Stomach (tissue), 8 donors: ENCODE measurements at regions not wholly inside any gene's neighbourhood (a gene's known extent, or its start where the extent isn't known, plus 50 kb on each side); places are given as distances from the start of the nearest gene placed in this dataset.
A peak's percentile ranks its signal among the peaks of the same experiment; 100 is the strongest.

Experiments
- DNase-seq, 2 donors: peaks; one replicate each; pipeline versions ENCODE4 v3.0.0 to v3.0.0-alpha.2; 2013 to 2019
- H3K27ac ChIP-seq, 5 donors: fragments of 200-600 bp in 4 of 5; sonication (generic) in 4 of 5; one replicate each; pipeline ENCODE4 v1.5.1; 2013 to 2019; ENCODE audit warnings: mild to moderate bottlenecking in 1 of 5, moderate library complexity in 1 of 5
- H3K27me3 ChIP-seq, 3 donors: fragments of 200-600 bp; sonication (generic); one replicate each; pipeline ENCODE4 v1.5.1; 2017 to 2019; ENCODE audit warnings: mixed run types in 1 of 3
- H3K36me3 ChIP-seq, 4 donors: fragments of 200-600 bp; sonication (generic); 1 replicate in 3 of 4; 2 replicates in 1 of 4; pipeline ENCODE4 v1.5.1; 2016 to 2019
- H3K4me1 ChIP-seq, 4 donors: fragments of 200-600 bp; sonication (generic); one replicate each; pipeline ENCODE4 v1.5.1; 2016 to 2019
- H3K4me3 ChIP-seq, 4 donors: fragments of 200-600 bp; sonication (generic) in 3 of 4; one replicate each; pipeline ENCODE4 v1.5.1; 2016 to 2019; ENCODE audit warnings: mild to moderate bottlenecking in 1 of 4
- H3K9me3 ChIP-seq, 4 donors: fragments of 200-600 bp; sonication (generic); one replicate each; pipeline ENCODE4 v1.5.1; 2016 to 2019
- CTCF ChIP-seq, 7 experiments: fragments of 450-650 bp in 4 of 7; fragments of 200-600 bp in 3 of 7; sonication (generic) in 3 of 7; IDR thresholded peaks; one replicate each; pipeline ENCODE4 v1.5.1; 2016 to 2019; ENCODE audit warnings: antibody characterized with exemption in 7 of 7, control low read depth in 2 of 7, mild to moderate bottlenecking in 1 of 7
- EP300 ChIP-seq: sonication (generic); formaldehyde crosslinking; IDR thresholded peaks from one replicate; pipeline ENCODE4 v1.6.1; 2017; ENCODE audit warnings: antibody characterized with exemption
- POLR2A ChIP-seq, 4 donors: fragments of 450-650 bp; IDR thresholded peaks; one replicate each; pipeline ENCODE4 v1.6.1; 2016; ENCODE audit warnings: antibody characterized with exemption in 4 of 4, control low read depth in 2 of 4, mild to moderate bottlenecking in 1 of 4, moderate library complexity in 1 of 4
- POLR2AphosphoS5 ChIP-seq, 3 donors: sonication (generic); formaldehyde crosslinking; IDR thresholded peaks; one replicate each; pipeline ENCODE4 v1.6.1; 2016; ENCODE audit warnings: antibody characterized with exemption in 3 of 3
- WGBS, 5 donors: extraction: QIAGEN DNeasy Blood & Tissue Kit in 3 of 5; methylation state at CpG; one replicate each; pipeline versions ENCODE4 v1.1.5 to v1.1.7; 2013 to 2018; 5-methylcytosine and 5-hydroxymethylcytosine counted together
- intact Hi-C: fragments of 100-400 bp; cut with DNase I; formaldehyde crosslinking; loops from one replicate; pipeline ENCODE4 v1.15.1; 2023; ENCODE audit warnings: low total_unique reads
- donor health status: healthy with polysubstance abuse.
- donor health status: Bipolar disorder and iron deficiency.
- donor health status: healthy.

GRCh38 chr21:25360593-25360992 lies 246.7 kb downstream of the MRPL39 start:
- no peak overlapping the region for H3K27ac ChIP-seq
- no peaks in the 10 kb centered on the region for H3K9me3 ChIP-seq
- H3K27me3 ChIP-seq: no peaks in the 10 kb centered on the region
- TF ChIP-seq EP300: no peak
- TF ChIP-seq POLR2AphosphoS5 (IDR thresholded peaks at IDR 0.05): no peak
- no peak for TF ChIP-seq CTCF (IDR thresholded peaks at IDR 0.05)
- no peak for TF ChIP-seq POLR2A (IDR thresholded peaks at IDR 0.05)
- DNase-seq: no peak
- intact Hi-C loops: no loop called here
- no peaks in the 10 kb centered on the region for H3K4me1 ChIP-seq
- H3K36me3 ChIP-seq: no peaks in the 10 kb centered on the region
- WGBS, 5 donors: 53 to 95% (median 70%) methylated on average over 2 of the region's 2 CpGs
- no peak overlapping the region for H3K4me3 ChIP-seq

GRCh38 chr21:25359724-25360123 lies 247.6 kb downstream of the MRPL39 start:
- whole genome bisulfite sequencing, 5 donors: 87 to 96% (median 88%) methylated on average over 5 of the region's 5 CpGs
- H3K36me3 ChIP-seq: no peaks in the 10 kb centered on the region
- intact Hi-C loops: no loop called here
- no peak for DNase-seq
- TF ChIP-seq POLR2A (IDR thresholded peaks at IDR 0.05): no peak
- no peak for TF ChIP-seq EP300
- TF ChIP-seq CTCF (IDR thresholded peaks at IDR 0.05): no peak
- no peak for TF ChIP-seq POLR2AphosphoS5 (IDR thresholded peaks at IDR 0.05)
- H3K27me3 ChIP-seq: no peaks in the 10 kb centered on the region
- H3K9me3 ChIP-seq: no peaks in the 10 kb centered on the region
- no peaks in the 10 kb centered on the region for H3K4me1 ChIP-seq
- no peak overlapping the region for H3K27ac ChIP-seq
- H3K4me3 ChIP-seq: no peak overlapping the region

- Histone ChIP-seq H3K9me3 (peaks cover 0 to 5% (median 0%) of the 10 kb centered on the region in 4 donors), H3K36me3 (no peaks in the 10 kb centered on the region), H3K4me1 (no peaks in the 10 kb centered on the region), H3K27ac (no peak overlapping the region), H3K4me3 (no peak overlapping the region), H3K27me3 (no peaks in the 10 kb centered on the region)
- 69 to 77% (median 71%) methylated on average over 6 of the region's 6 CpGs for WGBS, 5 donors
- no peak for TF ChIP-seq POLR2A (IDR thresholded peaks at IDR 0.05)
- no peak for TF ChIP-seq EP300
- no peak for TF ChIP-seq POLR2AphosphoS5 (IDR thresholded peaks at IDR 0.05)
- TF ChIP-seq CTCF (IDR thresholded peaks at IDR 0.05): no peak
- DNase-seq: peak in 1 of 2 donors; percentile 7
- intact Hi-C loops: no loop called here
These were observed 257.2 kb downstream of the MRPL39 start for GRCh38 chr21:25350056-25350455.

- intact Hi-C loops: no loop called here
- DNase-seq: no peak
- Histone ChIP-seq H3K4me3 (no peak overlapping the region), H3K36me3 (no peaks in the 10 kb centered on the region), H3K27ac (no peak overlapping the region), H3K4me1 (no peaks in the 10 kb centered on the region), H3K9me3 (peaks cover 0 to 5% (median 0%) of the 10 kb centered on the region in 4 donors), H3K27me3 (no peaks in the 10 kb centered on the region)
- 72 to 81% (median 76%) methylated on average over 10 of the region's 10 CpGs for WGBS, 5 donors
- TF ChIP-seq POLR2AphosphoS5 (IDR thresholded peaks at IDR 0.05) (no peak), EP300 (no peak), POLR2A (IDR thresholded peaks at IDR 0.05) (no peak), CTCF (IDR thresholded peaks at IDR 0.05) (no peak)
These were observed 263.3 kb downstream of the MRPL39 start for GRCh38 chr21:25343774-25344545.
